CD4-positive, CD25-positive, alpha-beta regulatory T cell (primary cell): ENCODE measurements at regions not wholly inside any gene's neighbourhood (a gene's known extent, or its start where the extent isn't known, plus 50 kb on each side); places are given as distances from the start of the nearest gene placed in this dataset.
A peak's percentile ranks its signal among the peaks of the same experiment; 100 is the strongest.

Source experiments
- ATAC-seq, 2 donors: fragments of 150-1000 bp; cut with Tn5 transposase; one replicate each; pipeline ENCODE4 v1.10.0; 2021; ENCODE audit warnings: low read depth in 2 of 2, moderate number of reproducible peaks in 2 of 2, moderate library complexity in 1 of 2
- DNase-seq, 3 donors: peaks; one replicate each; pipeline versions ENCODE4 v3.0.0 to v3.0.0-alpha.2; 2012 to 2022; ENCODE audit warnings: mixed read lengths in 1 of 3
- H3K27ac ChIP-seq: one replicate; pipeline ENCODE4 v1.7.0; 2013; ENCODE audit warnings: mild to moderate bottlenecking, low read length; ENCODE audit not compliant: insufficient read depth, poor library complexity, severe bottlenecking
- H3K27me3 ChIP-seq: one replicate; pipeline ENCODE4 v1.7.0; 2013; ENCODE audit warnings: low read length; ENCODE audit not compliant: control insufficient read depth, insufficient read depth
- H3K36me3 ChIP-seq: one replicate; pipeline ENCODE4 v1.7.0; 2013; ENCODE audit warnings: mild to moderate bottlenecking, low read length, moderate library complexity; ENCODE audit not compliant: control insufficient read depth, insufficient read depth
- H3K4me1 ChIP-seq: 2 replicates; pipeline ENCODE4 v1.7.0; 2013; ENCODE audit warnings: mild to moderate bottlenecking, low read length; ENCODE audit not compliant: insufficient read depth, control insufficient read depth, poor library complexity, severe bottlenecking
- H3K4me3 ChIP-seq: one replicate; pipeline ENCODE4 v1.7.0; 2013; ENCODE audit warnings: low read depth, mild to moderate bottlenecking, low read length, moderate library complexity
- H3K9me3 ChIP-seq, 2 experiments: 1 replicate in 1 of 2; 2 replicates in 1 of 2; pipeline ENCODE4 v1.7.0; 2013; ENCODE audit warnings: low read length in 2 of 2, mild to moderate bottlenecking in 1 of 2, moderate library complexity in 1 of 2; ENCODE audit not compliant: control insufficient read depth in 2 of 2
- H3K27ac Mint-ChIP-seq, 3 donors: one replicate each; pipeline ENCODE4 v1.8.0; 2020 to 2022; ENCODE audit warnings: mild to moderate bottlenecking in 3 of 3, mixed read lengths in 3 of 3, moderate library complexity in 2 of 3
- H3K27me3 Mint-ChIP-seq: one replicate; pipeline ENCODE4 v1.8.0; 2022; ENCODE audit warnings: mild to moderate bottlenecking, mixed read lengths
- H3K36me3 Mint-ChIP-seq: one replicate; pipeline ENCODE4 v1.8.0; 2020; ENCODE audit warnings: mixed read lengths
- H3K4me1 Mint-ChIP-seq, 4 donors: one replicate each; pipeline ENCODE4 v1.8.0; 2020 to 2022; ENCODE audit warnings: mixed read lengths in 4 of 4, mild to moderate bottlenecking in 1 of 4
- H3K4me3 Mint-ChIP-seq, 4 donors: one replicate each; pipeline ENCODE4 v1.8.0; 2020 to 2022; ENCODE audit warnings: mild to moderate bottlenecking in 4 of 4, mixed read lengths in 4 of 4, moderate library complexity in 3 of 4
- H3K9me3 Mint-ChIP-seq, 7 donors: one replicate each; pipeline ENCODE4 v1.8.0; 2020 to 2022; ENCODE audit warnings: mixed read lengths in 7 of 7, mild to moderate bottlenecking in 3 of 7, moderate library complexity in 2 of 7

DNA sequence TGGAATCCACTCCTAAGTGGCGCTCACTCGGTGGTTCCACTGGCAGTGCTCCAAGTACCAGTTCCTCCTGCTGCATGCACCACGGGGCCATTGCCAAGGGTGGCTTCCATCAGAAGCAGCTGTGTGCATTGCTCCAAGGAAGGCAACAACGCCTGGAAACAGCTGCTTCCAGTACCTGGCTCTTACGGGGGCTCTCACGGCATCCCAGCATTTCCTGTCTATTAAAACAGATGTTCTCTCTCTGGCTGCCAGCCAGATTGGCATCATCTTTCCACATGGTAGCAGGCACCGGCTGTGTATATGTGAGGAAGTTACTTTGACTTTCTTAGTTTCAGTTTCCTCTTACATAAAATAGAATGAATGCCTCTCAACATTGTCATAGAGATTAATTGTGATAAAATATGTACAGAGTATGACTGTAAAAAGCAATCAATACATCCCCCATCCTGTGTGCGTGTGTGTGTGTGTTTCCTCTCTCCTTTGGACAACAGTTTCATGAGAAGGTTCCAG is 84.9 kb downstream of the CMPK2 start:
- no peaks in the 10 kb centered on the region for H3K9me3 ChIP-seq
- Mint-ChIP-seq H3K36me3 (no peaks in the 10 kb centered on the region), H3K27ac (peak overlapping the region in 1 of 3 donors; percentile 34), H3K27me3 (peaks cover 4% of the 10 kb centered on the region), H3K9me3 (no peaks in the 10 kb centered on the region), H3K4me3 (peak overlapping the region in 2 of 4 donors; percentile 1 to 33), H3K4me1 (peaks cover 0 to 9% (median under 1%) of the 10 kb centered on the region in 4 donors)
- ATAC-seq (peak; percentile 25 to 45), DNase-seq (peak in 1 of 3 donors; percentile 7)
- no peaks in the 10 kb centered on the region for H3K4me1 ChIP-seq
- no peak overlapping the region for H3K27ac ChIP-seq
- no peaks in the 10 kb centered on the region for H3K36me3 ChIP-seq
- H3K27me3 ChIP-seq = no peaks in the 10 kb centered on the region
- H3K4me3 ChIP-seq = no peak overlapping the region

GRCh38 chr2:6782517-6783237 is 83.0 kb downstream of the CMPK2 start:
- ATAC-seq = no peak
- no peaks in the 10 kb centered on the region for H3K27me3 ChIP-seq
- peaks cover 0 to 9% (median under 1%) of the 10 kb centered on the region in 4 donors for H3K4me1 Mint-ChIP-seq
- H3K27ac Mint-ChIP-seq = no peak overlapping the region
- H3K9me3 ChIP-seq = no peaks in the 10 kb centered on the region
- H3K4me1 ChIP-seq = no peaks in the 10 kb centered on the region
- H3K27ac ChIP-seq = no peak overlapping the region
- H3K36me3 ChIP-seq = no peaks in the 10 kb centered on the region
- H3K36me3 Mint-ChIP-seq = no peaks in the 10 kb centered on the region
- H3K4me3 ChIP-seq = no peak overlapping the region
- H3K9me3 Mint-ChIP-seq = peaks cover 0 to 2% (median 0%) of the 10 kb centered on the region in 7 donors
- no peak for DNase-seq
- H3K27me3 Mint-ChIP-seq = peaks cover 4% of the 10 kb centered on the region
- H3K4me3 Mint-ChIP-seq = no peak overlapping the region

DNA sequence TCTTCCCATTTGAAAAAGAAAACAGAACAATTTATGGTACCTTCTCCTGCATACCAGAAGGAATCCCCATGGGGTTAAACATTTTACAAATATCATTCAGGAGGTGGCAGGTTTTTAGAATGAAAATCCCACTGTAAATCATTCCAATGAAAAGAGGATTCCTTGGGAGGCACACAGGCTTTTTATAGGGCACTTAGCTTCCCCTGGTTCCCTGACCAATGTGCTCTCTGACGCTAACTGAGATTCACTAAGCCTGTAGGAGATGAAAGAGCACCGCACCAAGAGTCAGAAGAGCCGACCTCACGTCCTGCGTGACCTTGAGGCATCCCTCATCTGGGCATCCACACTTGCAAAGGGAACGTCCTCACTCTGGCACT is 82.5 kb downstream of the CMPK2 start:
- peaks cover 0 to 2% (median 0%) of the 10 kb centered on the region in 7 donors for H3K9me3 Mint-ChIP-seq
- no peaks in the 10 kb centered on the region for H3K36me3 Mint-ChIP-seq
- no peak overlapping the region for H3K27ac Mint-ChIP-seq
- Histone ChIP-seq H3K36me3 (no peaks in the 10 kb centered on the region), H3K27me3 (no peaks in the 10 kb centered on the region), H3K9me3 (no peaks in the 10 kb centered on the region), H3K4me3 (no peak overlapping the region), H3K27ac (no peak overlapping the region), H3K4me1 (no peaks in the 10 kb centered on the region)
- peaks cover 0 to 9% (median under 1%) of the 10 kb centered on the region in 4 donors for H3K4me1 Mint-ChIP-seq
- ATAC-seq = no peak
- no peak overlapping the region for H3K4me3 Mint-ChIP-seq
- no peak for DNase-seq
- H3K27me3 Mint-ChIP-seq = peaks cover 4% of the 10 kb centered on the region

DNA sequence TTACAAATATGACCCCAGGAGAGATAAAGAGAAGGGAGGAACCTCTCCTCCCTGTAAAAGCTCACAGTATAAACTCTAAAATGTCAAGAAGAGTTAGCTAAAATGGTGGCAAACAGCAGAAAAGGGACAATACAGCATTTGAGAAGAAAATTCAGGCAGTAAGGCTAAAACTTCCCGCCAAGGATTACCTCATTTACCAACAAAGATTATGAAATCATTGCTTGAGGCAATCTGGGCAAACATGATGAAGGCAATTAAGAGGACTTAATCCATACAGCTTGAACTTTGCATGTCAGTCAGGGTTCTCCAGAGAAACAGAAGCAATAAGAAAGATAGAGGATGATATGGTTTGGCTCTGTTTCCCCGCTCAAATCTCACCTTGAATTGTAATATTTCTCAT is 81.4 kb downstream of the CMPK2 start:
- H3K27ac Mint-ChIP-seq = no peak overlapping the region
- no peaks in the 10 kb centered on the region for H3K36me3 Mint-ChIP-seq
- no peaks in the 10 kb centered on the region for H3K9me3 ChIP-seq

GRCh38 chr2:6785493-6785892 is 80.2 kb downstream of the CMPK2 start:
- Mint-ChIP-seq H3K9me3 (peaks cover 0 to 2% (median 0%) of the 10 kb centered on the region in 7 donors), H3K4me3 (no peak overlapping the region), H3K27ac (no peak overlapping the region), H3K36me3 (no peaks in the 10 kb centered on the region), H3K4me1 (peaks cover 0 to 9% (median under 1%) of the 10 kb centered on the region in 4 donors), H3K27me3 (no peaks in the 10 kb centered on the region)
- Histone ChIP-seq H3K4me3 (no peak overlapping the region), H3K27ac (no peak overlapping the region), H3K9me3 (no peaks in the 10 kb centered on the region), H3K4me1 (no peaks in the 10 kb centered on the region), H3K27me3 (no peaks in the 10 kb centered on the region), H3K36me3 (no peaks in the 10 kb centered on the region)
- ATAC-seq (no peak), DNase-seq (no peak)

More for the DNA sequence above, 81.4 kb downstream of the CMPK2 start:
- H3K4me3 ChIP-seq = no peak overlapping the region
- no peak overlapping the region for H3K27ac ChIP-seq
- H3K36me3 ChIP-seq = no peaks in the 10 kb centered on the region
- H3K4me1 ChIP-seq = no peaks in the 10 kb centered on the region
- H3K4me1 Mint-ChIP-seq = peaks cover 0 to 9% (median under 1%) of the 10 kb centered on the region in 4 donors
- no peak overlapping the region for H3K4me3 Mint-ChIP-seq
- no peaks in the 10 kb centered on the region for H3K27me3 Mint-ChIP-seq
- ATAC-seq = no peak
- peaks cover 0 to 2% (median 0%) of the 10 kb centered on the region in 7 donors for H3K9me3 Mint-ChIP-seq
- DNase-seq = no peak
- no peaks in the 10 kb centered on the region for H3K27me3 ChIP-seq

GRCh38 chr2:6787376-6787775 is 78.3 kb downstream of the CMPK2 start:
- H3K4me3 Mint-ChIP-seq = no peak overlapping the region
- no peaks in the 10 kb centered on the region for H3K36me3 ChIP-seq
- no peak overlapping the region for H3K27ac ChIP-seq
- no peaks in the 10 kb centered on the region for H3K4me1 ChIP-seq
- H3K27ac Mint-ChIP-seq = no peak overlapping the region
- H3K9me3 Mint-ChIP-seq = peaks cover 0 to 2% (median 0%) of the 10 kb centered on the region in 7 donors
- H3K9me3 ChIP-seq = no peaks in the 10 kb centered on the region
- ATAC-seq (no peak), DNase-seq (no peak)
- H3K36me3 Mint-ChIP-seq = no peaks in the 10 kb centered on the region
- no peak overlapping the region for H3K4me3 ChIP-seq
- no peaks in the 10 kb centered on the region for H3K27me3 Mint-ChIP-seq
- no peaks in the 10 kb centered on the region for H3K27me3 ChIP-seq
- H3K4me1 Mint-ChIP-seq = no peaks in the 10 kb centered on the region

DNA sequence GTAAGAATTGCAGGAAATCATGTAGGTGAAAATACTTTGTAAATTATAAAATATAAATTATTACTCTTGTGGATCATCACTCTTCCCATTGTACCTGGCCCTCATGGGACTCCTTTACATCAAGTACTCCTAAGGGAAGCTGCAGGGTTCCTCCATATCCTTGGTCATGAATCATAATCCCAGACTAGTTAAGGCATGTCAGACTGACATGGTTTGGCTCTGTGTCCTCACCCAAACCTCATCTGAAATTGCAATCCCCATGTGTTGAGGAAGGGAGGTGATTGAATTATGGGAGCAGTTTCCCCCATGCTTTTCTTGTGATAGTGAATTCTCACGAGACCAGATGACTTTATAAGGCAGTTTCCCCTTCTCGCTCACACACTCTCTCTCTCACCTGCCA is 77.1 kb downstream of the CMPK2 start:
- Histone ChIP-seq H3K4me1 (no peaks in the 10 kb centered on the region), H3K9me3 (no peaks in the 10 kb centered on the region), H3K36me3 (no peaks in the 10 kb centered on the region), H3K4me3 (no peak overlapping the region), H3K27ac (no peak overlapping the region), H3K27me3 (no peaks in the 10 kb centered on the region)
- H3K4me1 Mint-ChIP-seq = no peaks in the 10 kb centered on the region
- no peak overlapping the region for H3K27ac Mint-ChIP-seq
- no peaks in the 10 kb centered on the region for H3K36me3 Mint-ChIP-seq
- no peaks in the 10 kb centered on the region for H3K27me3 Mint-ChIP-seq
- DNase-seq = no peak
- no peak overlapping the region for H3K4me3 Mint-ChIP-seq
- no peak for ATAC-seq
- peaks cover 0 to 2% (median 0%) of the 10 kb centered on the region in 7 donors for H3K9me3 Mint-ChIP-seq
